ENCODE measurements at regions not wholly inside any gene's neighbourhood (a gene's known extent, or its start where the extent isn't known, plus 50 kb on each side); places are given as distances from the start of the nearest gene placed in this dataset.

DNA sequence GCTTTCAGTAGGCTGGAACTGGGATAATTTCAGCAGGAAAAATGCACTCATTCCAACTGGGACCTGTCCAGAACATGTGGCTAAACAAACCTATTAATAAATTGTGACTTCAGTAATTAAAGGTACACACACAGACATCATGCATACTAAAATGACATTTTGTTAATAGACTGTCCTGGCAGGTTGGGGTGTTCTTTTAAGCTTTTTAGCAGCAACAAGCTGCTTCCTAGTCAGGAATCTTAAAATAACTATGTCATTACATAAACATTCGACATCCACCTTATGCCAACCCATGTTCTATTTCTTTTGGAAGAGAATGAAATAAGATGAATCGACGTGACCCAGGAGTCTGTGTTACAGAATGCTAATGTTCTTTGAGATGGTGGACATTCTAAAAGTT is 435.7 kb downstream of the TXNL1 start:
- H4K5ac ChIP-seq (ENCODE audit: insufficient read length, low read depth, low read length) = no peak overlapping the region
- H3K56ac ChIP-seq (replicated peaks; ENCODE audit: insufficient read length, low read depth, low read length) = no peak overlapping the region
- H2BK12ac ChIP-seq (ENCODE audit: low read depth, low read length) = no peak overlapping the region
- no peak overlapping the region for H3K4ac ChIP-seq (replicated peaks; ENCODE audit: insufficient read length, low read depth, low read length)
- no peak overlapping the region for H3K23ac ChIP-seq (ENCODE audit: insufficient read length)
- no peaks in the 10 kb centered on the region for H3K23me2 ChIP-seq (ENCODE audit: low read depth, low read length)
- H4K91ac ChIP-seq (replicated peaks; ENCODE audit: insufficient read length, low read length) = no peak overlapping the region
- H3K9me3 ChIP-seq (ENCODE audit: insufficient read depth in 2 of 2, low read depth in 1 of 2, low read length in 1 of 2) = peaks cover 2 to 8% of the 10 kb centered on the region in 2 experiments; a peak in 2 of 4 replicates
- no peak overlapping the region for H3K14ac ChIP-seq (ENCODE audit: insufficient read length)
- no peak overlapping the region for H3K18ac ChIP-seq (ENCODE audit: extremely low read depth, low read length)
- H3K79me2 ChIP-seq (ENCODE audit: control insufficient read depth in 1 of 2, insufficient read depth in 2 of 2, low read length in 2 of 2) = no peaks in the 10 kb centered on the region
- H4K20me1 ChIP-seq (replicated peaks in 1 of 2; ENCODE audit: control insufficient read depth in 1 of 2, insufficient read depth in 2 of 2, low read length in 2 of 2) = no peaks in the 10 kb centered on the region
- no peaks in the 10 kb centered on the region for H3K36me3 ChIP-seq (ENCODE audit: control insufficient read depth in 2 of 4, insufficient read depth in 4 of 4, low read length in 3 of 4)
- H3K4me1 ChIP-seq (replicated peaks in 1 of 4; ENCODE audit: control insufficient read depth in 3 of 4, insufficient read depth in 4 of 4, low read length in 3 of 4) = no peaks in the 10 kb centered on the region
- FAIRE-seq (no peak), DNase-seq (ENCODE audit: low read depth in 1 of 2, low spot score in 2 of 2) (no peak)
- CTCF ChIA-PET (ENCODE audit: partially characterized antibody) = no interaction called here
- no peaks in the 10 kb centered on the region for H3K79me1 ChIP-seq (ENCODE audit: low read depth, low read length)
- no peak overlapping the region for H3K4me2 ChIP-seq (ENCODE audit: insufficient read depth in 1 of 2, low read depth in 2 of 2, low read length in 2 of 2)
- H3K27ac ChIP-seq (ENCODE audit: low read depth, low read length) = no peak overlapping the region
- POLR2A ChIA-PET (ENCODE audit: partially characterized antibody) = no interaction called here
- H3K4me3 ChIP-seq (ENCODE audit: extremely low read depth in 1 of 4, insufficient read depth in 2 of 4, low read depth in 3 of 4, low read length in 4 of 4) = no peak overlapping the region
- no peak overlapping the region for H3K9ac ChIP-seq (replicated peaks in 1 of 4; ENCODE audit: extremely low read depth in 1 of 4, low read depth in 3 of 4, low read length in 3 of 4)
- H2AK5ac ChIP-seq (ENCODE audit: low read depth, low read length) = no peak overlapping the region
- H4K8ac ChIP-seq (ENCODE audit: extremely low read depth, insufficient read depth, low read length) = no peak overlapping the region
- H3K27me3 ChIP-seq (replicated peaks in 1 of 4; ENCODE audit: control insufficient read depth in 3 of 4, extremely low read depth in 1 of 4, insufficient read depth in 3 of 4, low read length in 3 of 4) = no peaks in the 10 kb centered on the region
- H2BK120ac ChIP-seq (replicated peaks; ENCODE audit: low read depth, low read length) = no peak overlapping the region
- no peak overlapping the region for H2AFZ ChIP-seq (ENCODE audit: low read length)
- 86% methylated on average over 3 of the region's 3 CpGs; no CpG with 5 or more reads in 1 of the 2 experiments for WGBS, 2 experiments (ENCODE audit: extremely low coverage in 1 of 2, insufficient coverage in 1 of 2, insufficient read length in 1 of 2, insufficient replicate concordance in 2 of 2, low coverage in 1 of 2, low lambda C conversion rate in 2 of 2, missing lambda C conversion rate in 1 of 2)
- no peak overlapping the region for H2BK20ac ChIP-seq (ENCODE audit: low read length)
- H2BK15ac ChIP-seq (ENCODE audit: low read length) = no peak overlapping the region
- no peak overlapping the region for H2BK5ac ChIP-seq (ENCODE audit: low read depth, low read length)
- TF ChIP-seq CTBP2 (IDR thresholded peaks at IDR 0.05; ENCODE audit: borderline replicate concordance, insufficient read depth, insufficient read length, low read length) = no peak
- TF ChIP-seq, protein P1, sequence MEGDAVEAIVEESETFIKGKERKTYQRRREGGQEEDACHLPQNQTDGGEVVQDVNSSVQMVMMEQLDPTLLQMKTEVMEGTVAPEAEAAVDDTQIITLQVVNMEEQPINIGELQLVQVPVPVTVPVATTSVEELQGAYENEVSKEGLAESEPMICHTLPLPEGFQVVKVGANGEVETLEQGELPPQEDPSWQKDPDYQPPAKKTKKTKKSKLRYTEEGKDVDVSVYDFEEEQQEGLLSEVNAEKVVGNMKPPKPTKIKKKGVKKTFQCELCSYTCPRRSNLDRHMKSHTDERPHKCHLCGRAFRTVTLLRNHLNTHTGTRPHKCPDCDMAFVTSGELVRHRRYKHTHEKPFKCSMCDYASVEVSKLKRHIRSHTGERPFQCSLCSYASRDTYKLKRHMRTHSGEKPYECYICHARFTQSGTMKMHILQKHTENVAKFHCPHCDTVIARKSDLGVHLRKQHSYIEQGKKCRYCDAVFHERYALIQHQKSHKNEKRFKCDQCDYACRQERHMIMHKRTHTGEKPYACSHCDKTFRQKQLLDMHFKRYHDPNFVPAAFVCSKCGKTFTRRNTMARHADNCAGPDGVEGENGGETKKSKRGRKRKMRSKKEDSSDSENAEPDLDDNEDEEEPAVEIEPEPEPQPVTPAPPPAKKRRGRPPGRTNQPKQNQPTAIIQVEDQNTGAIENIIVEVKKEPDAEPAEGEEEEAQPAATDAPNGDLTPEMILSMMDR (IDR thresholded peaks at IDR 0.05; ENCODE audit: control extremely low read depth in 1 of 3, insufficient read depth in 1 of 3, low read depth in 1 of 3, low read length in 3 of 3) = no peak
- TF ChIP-seq, protein P2, sequence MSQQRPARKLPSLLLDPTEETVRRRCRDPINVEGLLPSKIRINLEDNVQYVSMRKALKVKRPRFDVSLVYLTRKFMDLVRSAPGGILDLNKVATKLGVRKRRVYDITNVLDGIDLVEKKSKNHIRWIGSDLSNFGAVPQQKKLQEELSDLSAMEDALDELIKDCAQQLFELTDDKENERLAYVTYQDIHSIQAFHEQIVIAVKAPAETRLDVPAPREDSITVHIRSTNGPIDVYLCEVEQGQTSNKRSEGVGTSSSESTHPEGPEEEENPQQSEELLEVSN (IDR thresholded peaks at IDR 0.05) = no peak
- TF ChIP-seq, protein P3, sequence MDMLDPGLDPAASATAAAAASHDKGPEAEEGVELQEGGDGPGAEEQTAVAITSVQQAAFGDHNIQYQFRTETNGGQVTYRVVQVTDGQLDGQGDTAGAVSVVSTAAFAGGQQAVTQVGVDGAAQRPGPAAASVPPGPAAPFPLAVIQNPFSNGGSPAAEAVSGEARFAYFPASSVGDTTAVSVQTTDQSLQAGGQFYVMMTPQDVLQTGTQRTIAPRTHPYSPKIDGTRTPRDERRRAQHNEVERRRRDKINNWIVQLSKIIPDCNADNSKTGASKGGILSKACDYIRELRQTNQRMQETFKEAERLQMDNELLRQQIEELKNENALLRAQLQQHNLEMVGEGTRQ (IDR thresholded peaks at IDR 0.05; ENCODE audit: low read length) = no peak
- TF ChIP-seq KDM4A (IDR thresholded peaks at IDR 0.05; ENCODE audit: low read depth, low read length, severe bottlenecking) = no peak
- no peak for TF ChIP-seq POLR2A (IDR thresholded peaks at IDR 0.05; ENCODE audit: control extremely low read depth in 1 of 2, low read depth in 2 of 2, low read length in 2 of 2)
- no peak for TF ChIP-seq MAFK (IDR thresholded peaks at IDR 0.05; ENCODE audit: low read depth, low read length)
- TF ChIP-seq TBP (IDR thresholded peaks at IDR 0.05; ENCODE audit: low read depth, low read length) = no peak
- TF ChIP-seq PHF8 (conservative IDR thresholded peaks at IDR 0.05; ENCODE audit: low read depth, low read length) = no peak
- no peak for TF ChIP-seq EP300 (IDR thresholded peaks at IDR 0.05; ENCODE audit: borderline replicate concordance in 1 of 2, low read depth in 2 of 2, low read length in 2 of 2)

Measured in H1 (cell line).